ENCODE measurements at regions not wholly inside any gene's neighbourhood (a gene's known extent, or its start where the extent isn't known, plus 50 kb on each side); places are given as distances from the start of the nearest gene placed in this dataset.

GRCh38 chr2:220221992-220222391, 594.6 kb downstream of the SLC4A3 start:
- DNase-seq (ENCODE audit: low spot score), result no peak

DNA sequence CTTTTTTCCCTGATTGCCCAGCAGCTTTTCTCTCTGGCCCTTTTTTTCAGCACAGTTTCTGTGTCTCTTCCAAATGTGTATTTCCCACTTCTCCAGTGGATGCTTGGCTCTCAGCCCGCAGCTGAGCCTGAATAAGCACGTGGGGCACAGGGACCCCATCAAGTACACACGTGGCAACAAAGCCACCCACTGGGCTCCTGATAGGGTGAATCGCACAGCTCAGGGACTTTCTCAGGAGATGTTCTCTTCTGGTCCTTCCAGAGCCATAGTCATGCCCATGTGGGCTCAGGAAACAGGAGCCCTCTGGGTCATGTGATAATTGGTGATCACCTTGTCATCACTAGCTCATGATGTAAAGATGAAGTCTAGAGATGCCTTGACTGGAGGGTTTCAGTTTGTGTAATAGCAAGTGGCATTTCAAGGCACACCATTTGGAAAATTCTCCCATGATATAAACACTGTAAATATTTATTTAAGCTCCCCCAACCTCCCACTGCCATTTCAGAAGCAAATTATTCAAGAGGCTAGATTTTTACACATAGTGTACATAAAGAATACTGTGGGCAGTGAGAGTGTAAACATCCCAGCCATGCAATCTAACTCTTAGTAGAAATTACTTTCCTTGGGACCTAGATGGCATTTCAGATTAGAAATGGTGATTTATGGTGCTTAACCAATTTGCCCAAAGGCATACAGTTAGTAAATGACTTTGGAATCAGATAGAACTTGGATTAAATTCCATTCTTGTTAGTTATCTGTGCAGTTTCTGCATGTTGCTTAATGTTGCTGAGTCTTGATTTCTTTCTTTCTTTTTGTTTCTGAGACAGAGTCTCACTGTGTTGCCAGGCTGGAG, 597.5 kb downstream of the SLC4A3 start:
- no peak for DNase-seq (ENCODE audit: low spot score)

- no peak for DNase-seq (ENCODE audit: low spot score)
Measured at GRCh38 chr2:220226076-220226475, 598.6 kb downstream of the SLC4A3 start.

DNA sequence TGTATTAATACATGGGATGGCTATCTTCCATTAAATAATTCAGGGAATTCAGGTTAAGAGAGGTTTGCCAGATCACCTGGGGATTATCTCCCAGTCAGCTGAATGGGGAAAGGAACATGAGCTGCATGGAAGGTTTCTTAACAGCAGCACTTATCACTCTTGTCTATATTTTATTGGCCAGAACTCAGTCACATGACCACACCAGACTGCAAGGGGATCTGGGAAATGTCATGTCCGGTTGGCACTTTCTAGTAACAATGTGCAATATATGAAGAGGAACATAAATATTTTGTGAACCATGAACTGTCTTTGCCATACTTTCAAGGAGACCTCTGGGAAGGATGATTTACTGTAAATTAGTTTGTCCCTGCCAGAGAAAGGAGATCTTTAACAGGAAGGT, 599.1 kb downstream of the SLC4A3 start:
- DNase-seq (ENCODE audit: low spot score), result no peak

DNA sequence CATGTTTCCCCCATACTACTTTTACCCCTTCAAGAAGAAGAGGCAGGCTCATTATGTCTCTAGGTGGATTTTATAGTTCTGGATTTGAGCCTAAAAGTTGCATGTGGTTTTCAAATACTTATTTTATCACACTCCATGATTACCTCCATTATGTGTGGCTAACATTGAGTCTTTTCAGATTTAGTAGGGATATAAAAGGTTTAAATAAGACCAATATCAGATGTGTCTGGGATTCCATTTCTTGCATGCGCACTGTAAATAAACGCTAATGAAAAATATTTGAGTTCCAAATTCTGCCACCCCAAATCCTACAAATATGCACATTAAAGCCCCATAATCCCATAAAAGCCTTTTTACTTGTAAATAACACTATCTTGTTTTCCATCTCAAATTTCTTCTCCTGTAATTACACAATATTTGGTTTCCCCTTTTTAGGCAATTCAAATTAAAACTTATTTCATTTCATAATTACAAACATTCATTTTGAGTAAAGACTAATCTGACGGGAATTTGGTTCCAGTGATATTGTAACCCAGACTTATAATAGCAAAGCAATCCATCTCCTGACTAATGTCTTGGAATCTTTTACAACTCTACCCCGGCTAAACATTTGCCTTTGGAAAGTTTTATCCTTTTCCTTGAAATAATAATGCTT, 600.0 kb downstream of the SLC4A3 start:
- no peak for DNase-seq (ENCODE audit: low spot score)

DNA sequence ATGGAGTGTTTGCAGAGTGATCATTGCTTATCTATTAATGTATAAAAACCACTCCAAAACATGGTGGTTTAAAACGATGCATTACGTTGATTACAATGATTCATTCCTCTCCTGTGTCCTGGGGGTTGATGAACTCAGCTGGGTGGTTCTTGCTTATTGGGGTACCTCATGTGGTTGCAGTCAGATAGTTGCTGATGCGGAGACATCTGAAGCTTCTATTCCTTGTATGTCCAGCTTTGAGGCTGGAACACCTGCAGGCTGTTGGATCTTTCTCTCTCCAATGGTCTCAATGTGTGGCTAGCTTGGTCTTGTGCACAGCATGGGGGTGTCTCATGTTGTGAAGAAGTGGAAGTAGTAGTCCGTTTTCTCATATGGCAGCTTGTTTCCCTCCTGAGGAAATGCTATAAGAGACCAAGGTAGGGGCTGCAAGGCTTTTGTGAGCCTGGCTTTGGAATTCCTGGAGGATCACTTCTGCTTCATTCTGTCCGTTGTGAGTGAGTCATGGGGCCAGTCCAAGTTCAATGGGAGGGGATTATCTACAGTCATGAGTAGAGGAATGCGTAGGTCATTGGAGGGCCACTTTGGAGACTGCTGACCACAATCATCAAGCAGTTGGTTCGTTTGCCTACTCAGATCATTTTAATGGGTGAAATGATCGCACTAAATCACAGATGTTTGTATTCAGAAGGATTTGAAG, 601.0 kb downstream of the SLC4A3 start:
- DNase-seq (ENCODE audit: low spot score), result peak; percentile 7

- DNase-seq (ENCODE audit: low spot score), result no peak
Measured at GRCh38 chr2:220240641-220241040, 613.2 kb downstream of the SLC4A3 start.

DNA sequence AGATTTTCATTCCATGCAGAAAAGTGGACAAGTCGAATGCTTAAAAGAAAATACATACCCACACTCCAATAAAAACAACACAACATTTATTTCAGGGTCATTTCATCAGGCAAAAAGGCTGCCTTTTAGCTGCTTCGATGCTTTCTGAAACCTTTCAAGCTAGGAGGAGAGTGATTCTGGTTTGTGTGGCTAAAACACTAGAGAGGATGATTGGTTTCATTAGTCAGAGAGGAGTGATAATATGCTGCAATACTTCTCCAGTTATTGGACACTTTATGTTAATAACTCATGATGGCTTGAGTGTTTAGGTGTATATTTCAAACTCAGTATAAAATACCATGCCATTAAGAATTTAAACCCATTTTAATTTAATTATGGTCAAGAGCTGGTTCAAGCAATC, 614.0 kb downstream of the SLC4A3 start:
- no peak for DNase-seq (ENCODE audit: low spot score)

GRCh38 chr2:220243571-220243970, 616.1 kb downstream of the SLC4A3 start:
- no peak for DNase-seq (ENCODE audit: low spot score)

DNA sequence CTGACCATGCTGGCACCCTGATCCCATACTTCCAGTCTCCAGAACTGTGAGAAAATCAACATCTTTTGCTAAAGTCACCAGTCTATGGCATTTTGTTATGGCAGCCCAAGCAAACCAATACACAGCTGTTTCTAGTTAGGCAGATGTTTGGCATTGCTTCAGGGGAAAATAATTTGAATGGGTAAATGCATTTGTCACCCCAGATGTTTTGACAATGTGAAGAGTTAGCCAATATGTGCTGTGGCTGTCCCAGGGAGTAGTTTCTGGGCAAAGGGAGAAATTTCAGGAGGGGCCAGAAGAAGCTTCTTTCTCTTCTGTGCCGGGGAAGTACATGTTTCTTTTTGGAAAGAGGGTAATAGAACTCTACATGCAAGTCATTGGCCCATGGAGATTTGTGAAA, 619.0 kb downstream of the SLC4A3 start:
- DNase-seq (ENCODE audit: low spot score), result no peak

- DNase-seq (ENCODE audit: low spot score), result no peak
Measured at GRCh38 chr2:220247588-220248350, 620.3 kb downstream of the SLC4A3 start.

- DNase-seq (ENCODE audit: low spot score), result no peak
Measured at GRCh38 chr2:220259662-220260061, 632.2 kb downstream of the SLC4A3 start.

DNA sequence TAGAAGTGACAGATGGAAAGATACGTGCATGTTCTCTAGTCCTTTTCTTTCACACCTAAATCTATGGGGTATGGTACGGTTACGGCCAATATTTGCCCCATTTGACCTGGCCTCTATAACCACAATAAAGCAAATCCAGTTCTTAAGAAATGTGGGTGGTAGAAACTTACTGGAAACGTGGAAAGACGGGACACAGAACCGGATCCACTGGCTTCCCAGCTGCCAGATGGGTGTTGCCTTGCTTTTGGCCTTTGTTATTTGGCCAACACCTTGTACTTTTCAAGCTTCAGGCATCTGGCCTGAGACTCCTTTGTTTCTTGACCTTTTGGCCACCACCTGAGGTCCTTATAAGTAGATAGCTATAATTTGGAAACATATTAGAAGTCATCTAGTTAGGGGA, 635.9 kb downstream of the SLC4A3 start:
- DNase-seq (ENCODE audit: low spot score), result no peak

- peak; percentile 46 for DNase-seq (ENCODE audit: low spot score)
Measured at GRCh38 chr2:220269367-220269766, 641.9 kb downstream of the SLC4A3 start.

DNA sequence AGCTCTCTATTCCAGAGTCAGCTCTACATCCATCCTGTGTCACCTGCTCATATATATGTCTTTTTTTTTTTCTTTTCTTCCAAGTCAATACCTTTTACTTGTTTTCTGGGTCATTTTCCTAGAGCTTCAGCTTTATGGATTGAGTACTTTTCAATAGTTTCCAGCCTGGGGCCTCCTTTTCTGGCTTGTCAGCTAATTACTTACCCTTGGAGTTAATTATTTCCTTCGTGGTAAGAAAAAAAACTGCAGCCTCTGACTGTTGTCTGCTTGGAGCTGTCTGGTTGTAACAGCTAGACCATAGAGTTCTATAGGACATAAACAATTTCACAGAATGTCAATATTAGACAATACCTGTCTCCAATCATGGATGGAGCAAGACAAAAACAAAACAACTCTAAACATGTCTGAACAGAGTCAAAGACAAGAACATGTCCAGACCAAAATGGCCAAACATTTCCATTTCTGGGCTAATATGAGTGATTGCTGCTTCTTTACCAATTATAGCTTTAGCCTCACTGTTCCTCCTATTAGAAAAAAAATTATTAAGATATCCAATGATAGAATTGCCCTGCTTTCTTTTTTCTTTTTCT, 643.1 kb downstream of the SLC4A3 start:
- DNase-seq (ENCODE audit: low spot score), result no peak

- no peak for DNase-seq (ENCODE audit: low spot score)
Measured at GRCh38 chr2:220272656-220273055, 645.2 kb downstream of the SLC4A3 start.

DNA sequence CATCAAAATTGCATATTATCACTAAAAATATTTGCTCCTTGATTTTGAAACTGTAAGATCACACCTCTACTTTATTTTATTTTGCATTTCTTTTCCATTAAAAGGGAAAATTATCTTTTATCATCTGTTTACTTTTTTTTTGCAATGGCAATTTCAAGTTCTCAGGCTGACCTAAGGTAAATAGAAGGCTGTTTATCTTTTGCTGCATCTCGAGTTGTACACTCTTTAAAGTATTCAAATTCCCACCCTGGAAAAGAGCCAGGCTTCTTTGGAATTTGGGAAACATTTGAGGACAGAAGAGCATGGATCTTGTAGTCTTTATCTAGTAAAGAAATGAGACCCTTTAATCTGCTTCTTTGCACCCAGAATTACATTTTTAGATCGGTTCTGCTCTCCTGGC, 645.7 kb downstream of the SLC4A3 start:
- no peak for DNase-seq (ENCODE audit: low spot score)

- no peak for DNase-seq (ENCODE audit: low spot score)
Measured at GRCh38 chr2:220275454-220275853, 648.0 kb downstream of the SLC4A3 start.

DNA sequence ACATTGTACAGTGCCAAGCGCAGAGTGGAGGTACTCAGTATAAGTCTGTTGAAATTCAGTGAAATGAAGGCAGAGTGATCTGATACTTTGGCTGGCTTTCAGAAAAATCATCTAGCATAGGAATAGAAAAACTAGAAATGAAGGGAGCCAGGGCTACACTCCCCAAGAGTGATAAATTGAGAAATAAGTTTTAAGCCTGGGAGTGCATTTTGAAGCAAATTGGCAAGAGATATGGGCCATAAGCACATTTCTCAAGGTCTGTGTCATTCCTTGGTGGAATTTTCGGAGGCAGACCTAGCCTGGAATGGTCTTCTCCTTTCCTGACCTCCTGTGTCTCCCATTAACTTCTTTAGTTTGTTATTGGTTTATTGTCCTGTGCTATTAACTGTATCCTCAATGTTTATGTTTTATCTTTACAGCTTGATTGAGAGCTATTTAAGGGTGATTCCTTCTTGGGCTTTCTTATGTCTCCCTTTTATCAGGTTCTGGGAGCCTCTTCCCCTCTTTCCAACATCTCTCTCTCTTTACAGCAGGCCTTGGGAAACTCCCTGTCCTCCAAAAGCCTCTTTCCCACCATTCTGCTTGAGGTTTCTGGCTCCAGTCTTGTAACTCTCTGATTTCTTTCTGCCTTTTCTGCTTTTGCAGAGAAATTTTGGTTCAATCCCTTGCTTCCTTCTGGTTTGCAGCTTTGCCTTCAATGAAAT, 649.5 kb downstream of the SLC4A3 start:
- DNase-seq (ENCODE audit: low spot score), result no peak

GRCh38 chr2:220277445-220277975, 650.1 kb downstream of the SLC4A3 start:
- DNase-seq (ENCODE audit: low spot score), result no peak

GRCh38 chr2:220278022-220278421, 650.6 kb downstream of the SLC4A3 start:
- no peak for DNase-seq (ENCODE audit: low spot score)

All from iPS-NIHi11 (cell line).